ENCODE measurements at regions not wholly inside any gene's neighbourhood (a gene's known extent, or its start where the extent isn't known, plus 50 kb on each side); places are given as distances from the start of the nearest gene placed in this dataset.

GRCh38 chr5:32503261-32503660 lies 58.7 kb upstream of the ZFR start:
- no peak for DNase-seq

- no peak for DNase-seq
These were observed 56.8 kb upstream of the ZFR start for GRCh38 chr5:32501071-32502002.

- no peak for DNase-seq
These were observed 55.6 kb upstream of the ZFR start for GRCh38 chr5:32500181-32500580.

- no peak for DNase-seq
These were observed 54.7 kb upstream of the ZFR start for GRCh38 chr5:32499261-32499660.

GRCh38 chr5:32498484-32498883 lies 53.9 kb upstream of the ZFR start:
- no peak for DNase-seq

- no peak for DNase-seq
These were observed 51.6 kb upstream of the ZFR start for GRCh38 chr5:32496104-32496503.

GRCh38 chr5:32494827-32495226 lies 50.3 kb upstream of the ZFR start:
- DNase-seq: no peak
